ENCODE measurements at regions not wholly inside any gene's neighbourhood (a gene's known extent, or its start where the extent isn't known, plus 50 kb on each side); places are given as distances from the start of the nearest gene placed in this dataset.
"Not testable (repeated sequence)": the region's sequence is repeated elsewhere in the genome, so short reads cannot be mapped to it uniquely, and the experiment has no call there.

DNA sequence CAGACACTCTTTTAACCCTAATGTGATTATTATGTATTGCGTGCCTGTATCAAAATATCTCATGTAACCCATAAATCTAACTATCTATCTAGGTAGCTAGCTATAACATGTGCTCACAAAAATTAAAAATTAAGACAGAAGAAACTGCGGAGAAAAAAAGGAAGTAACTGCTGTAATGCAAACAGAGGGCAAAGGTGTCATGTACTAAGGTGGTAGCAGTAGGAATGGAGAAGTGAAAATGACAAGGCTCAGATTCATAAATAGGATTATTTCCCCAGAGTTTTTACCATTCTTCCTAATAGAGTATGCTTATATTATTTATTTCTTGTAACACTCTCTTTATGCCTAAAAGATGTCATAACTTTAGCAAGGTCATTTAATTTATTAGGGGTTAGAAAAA is 1527.5 kb upstream of the C9orf72 start:
- no peak for DNase-seq (ENCODE audit: low read depth in 2 of 2)

- not testable (repeated sequence) for DNase-seq (ENCODE audit: low read depth in 2 of 2)
These were observed 1530.9 kb upstream of the C9orf72 start for GRCh38 chr9:29104166-29104565.

DNA sequence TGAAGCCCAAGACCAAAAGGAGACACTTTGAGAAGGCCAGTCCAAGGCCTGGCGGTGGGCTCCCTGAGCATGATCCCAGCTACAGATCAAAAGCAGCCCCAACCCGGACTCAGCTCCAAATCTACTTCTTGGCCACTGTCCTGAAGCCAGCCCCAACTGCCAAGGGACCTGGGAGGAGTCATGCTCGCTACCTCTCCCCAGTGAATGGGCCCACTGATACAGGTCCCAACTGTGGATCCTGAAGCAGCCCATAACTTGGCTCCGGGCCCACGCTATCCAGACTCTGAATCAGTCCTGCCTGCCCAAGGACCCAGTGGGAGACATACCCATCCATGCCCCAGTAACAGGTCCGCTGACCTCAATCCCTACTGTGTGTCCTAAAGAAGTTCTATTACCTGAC is 1545.3 kb upstream of the C9orf72 start:
- no peak for DNase-seq (ENCODE audit: low read depth in 2 of 2)

DNA sequence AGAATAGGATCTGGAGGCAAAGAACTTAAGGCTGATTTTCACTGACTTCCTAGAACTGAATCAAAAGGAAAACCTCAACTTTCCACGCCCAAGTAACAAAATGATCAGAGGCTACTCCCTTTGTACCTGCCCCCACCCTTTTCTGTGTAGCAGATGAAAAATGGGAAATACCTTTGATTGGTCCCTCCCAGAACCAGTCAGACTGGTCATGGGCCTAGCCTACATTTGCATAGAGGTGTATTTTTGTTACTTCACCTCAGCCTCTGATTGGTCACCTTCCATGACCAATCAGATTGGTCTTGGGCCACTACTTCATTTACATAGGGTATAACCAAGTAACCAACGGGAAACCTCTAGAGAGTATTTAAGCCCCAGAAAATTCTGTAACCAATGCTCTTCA is 1553.5 kb upstream of the C9orf72 start:
- DNase-seq (ENCODE audit: low read depth in 2 of 2) = no peak

- no peak for DNase-seq (ENCODE audit: low read depth in 2 of 2)
These were observed 1556.5 kb upstream of the C9orf72 start for GRCh38 chr9:29129763-29130162.

GRCh38 chr9:29144476-29144875 is 1571.2 kb upstream of the C9orf72 start:
- no peak for DNase-seq (ENCODE audit: low read depth in 2 of 2)

GRCh38 chr9:29150606-29151005 is 1577.3 kb upstream of the C9orf72 start:
- no peak for DNase-seq (ENCODE audit: low read depth in 2 of 2)

DNA sequence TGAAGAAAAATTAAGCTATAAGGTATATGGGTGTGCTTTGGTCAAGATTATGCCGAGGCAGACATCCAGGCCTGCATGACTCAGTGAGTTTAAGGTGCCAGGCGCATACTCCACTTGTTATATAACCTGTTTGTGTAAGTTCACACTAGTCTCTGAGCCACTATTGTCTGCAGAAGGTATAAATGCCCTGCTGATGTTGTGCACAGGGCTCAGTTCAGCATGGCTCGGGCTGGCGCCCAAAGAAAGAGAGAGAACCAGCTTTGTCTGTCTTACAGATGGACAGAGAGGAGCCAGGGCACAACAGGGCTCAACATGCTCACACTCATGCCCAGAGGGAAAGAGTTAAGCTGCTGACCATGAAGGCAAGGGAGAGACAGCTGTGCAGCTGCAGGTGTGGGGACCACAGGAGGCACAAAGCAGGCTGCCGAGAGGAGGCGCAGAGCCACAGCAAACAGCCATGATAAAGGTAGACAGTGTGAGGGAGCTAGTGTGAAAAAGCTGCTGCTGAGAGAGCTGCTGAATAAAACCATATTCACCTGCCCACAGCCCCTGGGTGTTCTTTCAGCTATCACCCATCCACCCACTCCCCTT is 1587.6 kb upstream of the C9orf72 start:
- no peak for DNase-seq (ENCODE audit: low read depth in 2 of 2)

- DNase-seq (ENCODE audit: low read depth in 2 of 2) = no peak
These were observed 1600.9 kb upstream of the C9orf72 start for GRCh38 chr9:29174136-29174535.

DNA sequence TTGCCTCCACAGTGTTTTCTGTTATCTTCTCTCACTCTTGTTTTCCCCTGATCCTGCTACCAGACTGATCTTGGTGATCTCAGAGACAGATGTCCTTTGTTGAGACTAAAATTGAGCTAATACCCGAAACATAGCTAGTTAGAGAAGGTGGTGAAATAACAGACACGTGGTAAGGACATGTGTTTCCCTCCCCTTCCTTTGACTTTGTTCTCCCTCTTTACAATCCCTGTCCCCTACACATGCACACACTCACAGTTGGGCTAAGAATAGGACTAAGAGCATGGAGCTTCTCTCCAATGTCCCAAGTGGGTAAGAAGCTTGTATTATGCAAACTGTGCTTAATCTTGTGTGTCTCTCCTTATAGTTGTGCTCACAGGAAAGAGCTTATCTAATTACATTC is 1603.0 kb upstream of the C9orf72 start:
- no peak for DNase-seq (ENCODE audit: low read depth in 2 of 2)

DNA sequence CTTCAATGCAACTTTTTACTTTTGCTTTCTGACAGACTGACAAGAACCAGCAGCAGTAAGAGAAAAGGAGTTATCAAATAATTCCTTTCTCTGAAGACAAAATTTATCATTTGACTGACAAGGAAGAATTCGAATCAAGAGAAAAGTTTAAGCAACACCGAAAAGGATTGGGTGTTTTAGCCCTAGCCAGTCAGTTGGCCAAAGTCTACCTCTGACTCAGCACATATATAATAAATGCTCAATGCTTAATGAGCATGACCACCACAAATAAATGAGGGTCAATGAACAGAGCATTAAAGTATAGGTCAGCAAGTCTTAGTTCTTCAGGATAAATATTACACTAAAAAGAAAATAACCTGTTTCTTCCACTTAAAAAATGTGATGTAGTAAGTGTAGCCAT is 1603.5 kb upstream of the C9orf72 start:
- no peak for DNase-seq (ENCODE audit: low read depth in 2 of 2)

- DNase-seq (ENCODE audit: low read depth in 2 of 2) = no peak
These were observed 1610.7 kb upstream of the C9orf72 start for GRCh38 chr9:29183971-29184370.

DNA sequence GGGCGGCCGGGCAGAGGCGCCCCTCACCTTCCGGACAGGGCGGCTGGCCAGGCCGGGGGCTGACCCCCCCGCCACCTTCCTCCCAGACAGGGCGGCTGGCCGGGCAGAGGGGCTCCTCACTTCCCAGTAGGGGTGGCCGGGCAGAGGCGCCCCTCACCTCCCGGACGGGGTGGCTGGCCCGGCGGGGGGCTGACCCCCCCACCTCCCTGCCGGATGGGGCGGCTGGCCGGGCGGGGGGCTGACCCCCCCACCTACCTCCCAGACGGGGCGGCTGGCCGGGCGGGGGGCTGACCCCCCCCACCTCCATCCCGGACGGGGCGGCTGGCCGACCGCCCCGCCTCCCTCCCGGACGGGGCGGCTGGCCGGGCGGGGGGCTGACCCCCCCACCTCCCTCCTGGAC is 1615.5 kb upstream of the C9orf72 start:
- not testable (repeated sequence) for DNase-seq (ENCODE audit: low read depth in 2 of 2)

GRCh38 chr9:29189221-29189620 is 1615.9 kb upstream of the C9orf72 start:
- DNase-seq (ENCODE audit: low read depth in 2 of 2) = not testable (repeated sequence)

DNA sequence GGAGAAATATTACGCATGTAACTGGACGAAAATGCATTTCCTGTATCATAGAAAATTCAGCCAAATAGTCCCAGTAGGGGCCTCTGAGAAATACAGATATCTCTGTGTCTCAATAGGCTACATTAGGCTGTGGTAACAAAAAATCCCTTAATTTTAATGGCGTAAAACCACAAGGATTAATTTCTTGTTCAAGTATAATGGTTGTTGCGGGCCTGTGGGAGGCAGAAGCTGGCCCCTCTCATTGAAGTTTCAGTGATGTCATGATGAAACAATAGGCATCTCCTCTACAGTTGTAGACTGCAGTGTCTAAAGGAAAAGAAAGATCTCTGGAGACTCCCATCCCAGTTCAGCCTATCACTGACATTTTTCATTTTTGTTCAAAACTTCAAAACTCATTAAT is 1625.6 kb upstream of the C9orf72 start:
- no peak for DNase-seq (ENCODE audit: low read depth in 2 of 2)

- no peak for DNase-seq (ENCODE audit: low read depth in 2 of 2)
These were observed 1626.7 kb upstream of the C9orf72 start for GRCh38 chr9:29199975-29200374.

DNA sequence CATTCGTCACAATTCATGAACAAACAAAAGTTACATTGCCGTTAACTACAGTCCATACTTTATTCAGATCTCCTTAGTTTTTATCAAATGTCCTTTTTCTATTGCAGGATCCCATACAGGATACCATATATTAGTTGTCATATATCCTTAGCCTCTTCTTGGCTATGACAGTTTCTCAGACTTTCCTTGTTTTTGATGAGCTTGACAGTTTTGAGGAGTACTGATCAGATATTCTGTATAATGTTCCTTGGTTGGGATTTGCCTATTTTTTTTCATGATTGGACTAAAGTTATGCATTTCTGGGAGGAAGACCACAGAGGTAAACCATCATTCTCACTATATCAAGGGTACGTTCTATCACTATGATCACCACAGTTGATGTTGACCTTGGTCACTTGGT is 1627.4 kb upstream of the C9orf72 start:
- DNase-seq (ENCODE audit: low read depth in 2 of 2) = no peak

DNA sequence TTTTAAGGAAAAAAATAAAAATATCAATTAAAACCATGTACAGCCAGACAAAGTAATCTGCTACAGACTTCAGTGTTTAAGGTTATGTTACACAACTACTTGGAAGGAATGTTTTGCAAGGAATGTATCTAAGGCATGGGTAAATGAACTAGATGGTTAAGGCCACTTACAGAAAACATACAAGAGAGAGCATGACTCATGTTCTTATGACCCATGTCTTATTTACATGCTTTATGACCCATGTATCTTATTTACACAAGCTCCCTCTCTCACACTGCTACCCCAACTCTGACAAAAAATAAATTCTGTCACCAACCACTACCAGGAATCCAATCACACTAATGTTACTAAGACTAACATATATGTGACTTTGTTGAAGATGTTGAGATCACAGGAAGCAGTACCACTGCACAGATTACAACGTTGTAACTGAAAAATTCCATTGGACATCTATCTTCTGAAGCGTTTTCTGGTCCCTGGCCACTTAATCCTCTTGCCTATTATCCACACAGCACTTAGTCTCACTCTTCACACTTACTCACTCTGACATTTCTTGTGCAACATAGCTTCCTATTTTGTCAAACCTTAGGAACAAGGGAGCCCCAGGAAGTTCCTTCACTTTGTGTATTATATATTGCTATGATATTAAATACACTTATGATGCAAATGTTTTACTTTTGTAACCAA is 1630.1 kb upstream of the C9orf72 start:
- DNase-seq (ENCODE audit: low read depth in 2 of 2) = no peak

- DNase-seq (ENCODE audit: low read depth in 2 of 2) = no peak
These were observed 1635.4 kb upstream of the C9orf72 start for GRCh38 chr9:29208670-29209069.

- DNase-seq (ENCODE audit: low read depth in 2 of 2) = no peak
These were observed 1636.5 kb upstream of the C9orf72 start for GRCh38 chr9:29209748-29210291.

DNA sequence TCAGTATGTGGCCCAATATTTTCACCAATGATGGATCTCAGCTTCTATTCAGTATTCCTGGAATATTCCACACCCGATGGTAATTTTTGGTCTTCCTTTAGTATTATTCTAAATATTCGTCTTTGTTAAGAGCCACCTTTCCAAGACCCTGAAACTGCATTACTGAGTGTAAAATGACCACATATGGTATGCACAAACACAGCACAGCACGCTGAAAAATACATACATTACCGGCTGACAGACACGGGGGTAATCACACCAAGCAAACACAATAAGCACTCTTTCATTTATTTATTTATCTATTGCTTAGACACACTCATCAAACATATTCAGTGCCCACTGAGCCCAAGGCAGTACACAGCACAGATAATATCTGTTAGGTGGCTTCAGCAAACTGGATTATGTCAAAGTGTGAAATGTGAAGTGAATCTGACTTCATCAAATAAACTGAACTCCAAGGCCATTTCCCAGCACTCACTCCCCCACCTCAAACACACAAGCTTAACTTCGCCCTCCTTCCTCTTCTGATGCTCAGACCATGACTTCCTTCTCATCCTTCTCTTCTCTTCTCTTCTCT is 1637.8 kb upstream of the C9orf72 start:
- DNase-seq (ENCODE audit: low read depth in 2 of 2) = no peak

DNA sequence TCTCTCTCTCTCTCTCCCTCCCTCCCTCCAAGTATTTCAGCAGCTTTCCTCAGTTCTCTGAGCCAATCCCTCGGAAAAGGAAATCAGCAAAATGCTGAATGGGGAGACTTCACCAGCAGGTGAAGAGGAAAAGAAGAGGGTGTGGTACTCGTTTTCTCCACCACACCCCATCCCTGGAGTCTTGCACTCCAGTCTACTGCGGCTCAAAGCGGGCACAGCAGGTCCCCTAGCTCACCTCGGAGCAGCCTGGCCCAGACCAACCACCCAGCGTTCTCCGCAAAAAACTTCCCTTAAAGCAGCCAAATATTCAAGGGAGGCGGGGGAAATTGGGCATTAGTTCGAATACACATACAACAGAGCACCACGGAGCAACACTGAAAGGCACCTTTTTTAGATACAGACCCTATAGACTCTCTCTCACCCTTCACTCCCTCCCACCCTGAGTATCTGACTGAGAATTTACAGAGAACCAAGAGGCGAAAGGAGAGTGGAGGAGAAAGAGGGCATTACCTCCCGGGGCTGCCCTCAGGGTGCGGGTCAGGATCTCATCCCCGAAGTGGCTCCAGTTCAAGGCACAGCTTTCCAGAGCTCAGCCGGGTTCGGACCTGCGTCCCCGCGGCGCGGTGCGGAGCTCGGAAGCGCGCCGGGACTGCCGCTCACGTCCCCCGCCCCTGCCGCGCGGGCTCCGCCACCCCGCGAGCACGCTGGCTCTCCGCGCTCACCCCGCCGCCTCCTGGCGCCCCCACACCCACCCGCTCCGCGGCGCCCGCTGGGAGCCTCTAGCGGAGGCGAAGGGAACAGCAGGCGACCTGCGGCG is 1638.5 kb upstream of the C9orf72 start:
- no peak for DNase-seq (ENCODE audit: low read depth in 2 of 2)
